ENCODE measurements at regions not wholly inside any gene's neighbourhood (a gene's known extent, or its start where the extent isn't known, plus 50 kb on each side); places are given as distances from the start of the nearest gene placed in this dataset.

DNA sequence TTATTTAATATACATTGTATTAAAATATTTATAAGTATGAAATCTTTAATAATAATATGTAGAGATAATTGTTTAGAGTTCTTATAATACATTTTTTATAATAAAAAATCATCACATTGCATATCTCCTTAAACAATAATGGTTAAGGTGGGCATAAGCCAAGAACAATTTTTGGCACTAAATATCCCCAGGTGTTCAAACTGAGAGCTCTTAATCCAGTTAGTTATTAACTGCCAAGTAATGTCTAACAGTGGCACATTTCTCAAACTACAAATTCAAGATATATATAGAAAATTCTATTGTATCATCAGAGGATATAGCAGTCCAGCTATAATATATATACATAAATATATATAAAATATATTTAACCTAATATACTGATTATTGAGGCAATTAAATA lies 680.8 kb downstream of the SI start:
- Histone ChIP-seq H2AFZ (ENCODE audit: low read depth, low read length, poor library complexity, severe bottlenecking) (no peak overlapping the region), H3K4me3 (replicated peaks in 1 of 2; ENCODE audit: low read depth in 1 of 2, low read length in 2 of 2) (no peak overlapping the region), H3K27me3 (ENCODE audit: insufficient read depth, low read length) (no peaks in the 10 kb centered on the region), H3K9me2 (ENCODE audit: insufficient read depth) (0 out of 2 replicates have a peak, but pooled peaks cover 2% of the 10 kb centered on the region), H3K79me2 (ENCODE audit: insufficient read depth, low read length) (no peaks in the 10 kb centered on the region), H3K27ac (ENCODE audit: low read depth, low read length) (no peak overlapping the region), H4K20me1 (ENCODE audit: insufficient read depth) (no peaks in the 10 kb centered on the region), H3K4me2 (ENCODE audit: low read length) (no peak overlapping the region), H3K36me3 (ENCODE audit: control insufficient read depth in 1 of 2, insufficient read depth in 2 of 2, low read length in 2 of 2) (no peaks in the 10 kb centered on the region), H3K9ac (ENCODE audit: low read length) (no peak overlapping the region), H3K9me3 (ENCODE audit: control insufficient read depth in 1 of 2, insufficient read depth in 1 of 2, low read depth in 1 of 2, low read length in 2 of 2) (no peaks in the 10 kb centered on the region), H3K4me1 (ENCODE audit: control insufficient read depth in 1 of 2, insufficient read depth in 2 of 2, low read length in 2 of 2) (no peaks in the 10 kb centered on the region)
- ChIA-PET CTCF (no interaction called here), POLR2A (no interaction called here), RAD21 (ENCODE audit: low non-redundant PET in 1 of 2, low total read pairs in 2 of 2, uncharacterized antibody in 2 of 2, unreplicated experiment in 2 of 2) (no interaction called here)
- intact Hi-C loops (cut with micrococcal nuclease) = no loop called here
- TF ChIP-seq, protein P1, sequence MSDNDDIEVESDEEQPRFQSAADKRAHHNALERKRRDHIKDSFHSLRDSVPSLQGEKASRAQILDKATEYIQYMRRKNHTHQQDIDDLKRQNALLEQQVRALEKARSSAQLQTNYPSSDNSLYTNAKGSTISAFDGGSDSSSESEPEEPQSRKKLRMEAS (IDR thresholded peaks at IDR 0.05) = no peak
- TF ChIP-seq FOSL1 (IDR thresholded peaks at IDR 0.05; ENCODE audit: low read depth) (no peak), SIN3A (IDR thresholded peaks at IDR 0.05; ENCODE audit: low read depth) (no peak), CEBPB (IDR thresholded peaks at IDR 0.05; ENCODE audit: low read depth) (no peak), ZFX (IDR thresholded peaks at IDR 0.05) (no peak), ZNF274 (IDR thresholded peaks at IDR 0.05; ENCODE audit: low read depth, low read length) (no peak), EZH2 (IDR thresholded peaks at IDR 0.05) (no peak), SP1 (IDR thresholded peaks at IDR 0.05; ENCODE audit: low read depth) (no peak), SRF (IDR thresholded peaks at IDR 0.05; ENCODE audit: low read depth) (no peak), CBX3 (IDR thresholded peaks at IDR 0.05; ENCODE audit: low read depth) (no peak)
- TF ChIP-seq, protein P2, sequence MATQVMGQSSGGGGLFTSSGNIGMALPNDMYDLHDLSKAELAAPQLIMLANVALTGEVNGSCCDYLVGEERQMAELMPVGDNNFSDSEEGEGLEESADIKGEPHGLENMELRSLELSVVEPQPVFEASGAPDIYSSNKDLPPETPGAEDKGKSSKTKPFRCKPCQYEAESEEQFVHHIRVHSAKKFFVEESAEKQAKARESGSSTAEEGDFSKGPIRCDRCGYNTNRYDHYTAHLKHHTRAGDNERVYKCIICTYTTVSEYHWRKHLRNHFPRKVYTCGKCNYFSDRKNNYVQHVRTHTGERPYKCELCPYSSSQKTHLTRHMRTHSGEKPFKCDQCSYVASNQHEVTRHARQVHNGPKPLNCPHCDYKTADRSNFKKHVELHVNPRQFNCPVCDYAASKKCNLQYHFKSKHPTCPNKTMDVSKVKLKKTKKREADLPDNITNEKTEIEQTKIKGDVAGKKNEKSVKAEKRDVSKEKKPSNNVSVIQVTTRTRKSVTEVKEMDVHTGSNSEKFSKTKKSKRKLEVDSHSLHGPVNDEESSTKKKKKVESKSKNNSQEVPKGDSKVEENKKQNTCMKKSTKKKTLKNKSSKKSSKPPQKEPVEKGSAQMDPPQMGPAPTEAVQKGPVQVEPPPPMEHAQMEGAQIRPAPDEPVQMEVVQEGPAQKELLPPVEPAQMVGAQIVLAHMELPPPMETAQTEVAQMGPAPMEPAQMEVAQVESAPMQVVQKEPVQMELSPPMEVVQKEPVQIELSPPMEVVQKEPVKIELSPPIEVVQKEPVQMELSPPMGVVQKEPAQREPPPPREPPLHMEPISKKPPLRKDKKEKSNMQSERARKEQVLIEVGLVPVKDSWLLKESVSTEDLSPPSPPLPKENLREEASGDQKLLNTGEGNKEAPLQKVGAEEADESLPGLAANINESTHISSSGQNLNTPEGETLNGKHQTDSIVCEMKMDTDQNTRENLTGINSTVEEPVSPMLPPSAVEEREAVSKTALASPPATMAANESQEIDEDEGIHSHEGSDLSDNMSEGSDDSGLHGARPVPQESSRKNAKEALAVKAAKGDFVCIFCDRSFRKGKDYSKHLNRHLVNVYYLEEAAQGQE (IDR thresholded peaks at IDR 0.05; ENCODE audit: low read depth) = no peak
- TF ChIP-seq, protein P3, sequence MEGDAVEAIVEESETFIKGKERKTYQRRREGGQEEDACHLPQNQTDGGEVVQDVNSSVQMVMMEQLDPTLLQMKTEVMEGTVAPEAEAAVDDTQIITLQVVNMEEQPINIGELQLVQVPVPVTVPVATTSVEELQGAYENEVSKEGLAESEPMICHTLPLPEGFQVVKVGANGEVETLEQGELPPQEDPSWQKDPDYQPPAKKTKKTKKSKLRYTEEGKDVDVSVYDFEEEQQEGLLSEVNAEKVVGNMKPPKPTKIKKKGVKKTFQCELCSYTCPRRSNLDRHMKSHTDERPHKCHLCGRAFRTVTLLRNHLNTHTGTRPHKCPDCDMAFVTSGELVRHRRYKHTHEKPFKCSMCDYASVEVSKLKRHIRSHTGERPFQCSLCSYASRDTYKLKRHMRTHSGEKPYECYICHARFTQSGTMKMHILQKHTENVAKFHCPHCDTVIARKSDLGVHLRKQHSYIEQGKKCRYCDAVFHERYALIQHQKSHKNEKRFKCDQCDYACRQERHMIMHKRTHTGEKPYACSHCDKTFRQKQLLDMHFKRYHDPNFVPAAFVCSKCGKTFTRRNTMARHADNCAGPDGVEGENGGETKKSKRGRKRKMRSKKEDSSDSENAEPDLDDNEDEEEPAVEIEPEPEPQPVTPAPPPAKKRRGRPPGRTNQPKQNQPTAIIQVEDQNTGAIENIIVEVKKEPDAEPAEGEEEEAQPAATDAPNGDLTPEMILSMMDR (IDR thresholded peaks at IDR 0.05 in 2 of 3, conservative IDR thresholded peaks at IDR 0.05 in 1 of 3; ENCODE audit: borderline replicate concordance in 1 of 3, insufficient read depth in 1 of 3, low read depth in 2 of 3, low read length in 2 of 3) = no peak
- TF ChIP-seq, protein P4, sequence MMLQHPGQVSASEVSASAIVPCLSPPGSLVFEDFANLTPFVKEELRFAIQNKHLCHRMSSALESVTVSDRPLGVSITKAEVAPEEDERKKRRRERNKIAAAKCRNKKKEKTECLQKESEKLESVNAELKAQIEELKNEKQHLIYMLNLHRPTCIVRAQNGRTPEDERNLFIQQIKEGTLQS (IDR thresholded peaks at IDR 0.05) = no peak
- DNase-seq (ENCODE audit: low read depth, low spot score) (no peak), ATAC-seq (no peak)
- no TSS peak for BruUV-seq (replicated peaks)

Data from HCT116 (cell line).